ENCODE measurements at regions not wholly inside any gene's neighbourhood (a gene's known extent, or its start where the extent isn't known, plus 50 kb on each side); places are given as distances from the start of the nearest gene placed in this dataset.

GRCh38 chrX:34343001-34343400 lies 210.9 kb upstream of the FAM47A start:
- TF ChIP-seq CTCF (IDR thresholded peaks at IDR 0.05), result no peak
- TF ChIP-seq POLR2A (IDR thresholded peaks at IDR 0.05), result no peak
